ENCODE measurements at regions not wholly inside any gene's neighbourhood (a gene's known extent, or its start where the extent isn't known, plus 50 kb on each side); places are given as distances from the start of the nearest gene placed in this dataset.

DNA sequence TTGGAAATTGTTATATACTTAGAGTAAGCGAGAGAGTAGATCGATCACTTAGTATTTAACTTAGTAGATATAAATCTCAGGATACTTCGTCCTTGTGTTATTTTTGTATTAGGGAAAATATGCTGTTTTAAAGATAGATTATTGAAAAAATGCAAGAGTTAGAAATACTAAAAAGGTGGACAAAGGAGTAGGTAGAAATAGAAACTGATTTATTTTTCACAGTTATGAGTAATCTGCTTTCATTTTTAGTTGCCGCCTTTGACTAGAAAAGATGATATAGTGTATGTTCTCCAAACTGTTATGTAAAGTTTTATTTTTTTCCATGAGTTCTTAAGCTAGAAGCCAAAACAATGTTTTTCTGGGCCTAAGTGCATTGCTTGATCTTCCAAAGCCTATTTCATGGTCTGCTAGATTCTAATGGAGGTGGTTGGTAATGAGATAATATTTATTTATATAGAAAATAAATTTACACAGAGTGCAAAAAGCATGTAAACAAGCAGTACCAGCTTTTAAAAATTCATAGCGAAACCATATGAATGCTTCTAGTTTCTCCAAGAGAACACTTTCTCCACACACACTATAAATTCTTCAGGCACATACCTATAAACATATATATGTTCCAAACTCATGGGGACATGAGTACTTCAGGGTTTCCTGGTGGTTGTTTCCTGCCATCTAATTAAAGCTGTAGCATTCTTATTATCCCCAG lies 61.1 kb downstream of the DIPK2A start:
- no peak overlapping the region for H3K9ac ChIP-seq (ENCODE audit: low read length)
- TF ChIP-seq CTCF (IDR thresholded peaks at IDR 0.05; ENCODE audit: low read length): no peak
- no peak for TF ChIP-seq EZH2 (IDR thresholded peaks at IDR 0.05; ENCODE audit: borderline replicate concordance, low read length)

DNA sequence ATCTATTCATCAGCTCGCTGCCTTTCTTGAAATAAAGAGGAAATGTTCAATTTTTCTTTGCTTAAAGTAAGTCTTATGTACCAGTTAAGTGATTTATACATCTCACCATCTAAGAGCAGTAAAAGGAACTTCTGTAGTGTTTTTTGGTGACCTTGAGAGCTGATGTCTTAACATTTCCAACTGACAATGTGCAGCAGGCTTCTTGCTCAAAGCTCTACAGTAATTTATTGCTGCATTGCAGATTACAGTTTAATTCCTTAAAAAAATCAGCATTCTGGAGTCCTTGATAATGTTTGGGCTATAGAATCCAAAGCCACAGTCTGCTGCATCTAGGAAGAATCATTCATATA lies 61.6 kb downstream of the DIPK2A start:
- Histone ChIP-seq H3K4me2 (ENCODE audit: low read length) (no peak overlapping the region), H2AFZ (ENCODE audit: low read length) (no peak overlapping the region), H3F3A (ENCODE audit: insufficient read depth, low read length) (no peaks in the 10 kb centered on the region), H3K79me2 (ENCODE audit: insufficient read depth, low read length) (no peaks in the 10 kb centered on the region), H3K9ac (ENCODE audit: low read length) (no peak overlapping the region), H3K4me1 (ENCODE audit: insufficient read depth, low read length, severe bottlenecking) (peaks cover 4% of the 10 kb centered on the region), H4K20me1 (ENCODE audit: insufficient read depth, low read length) (no peaks in the 10 kb centered on the region), H3K27me3 (ENCODE audit: insufficient read depth, low read length) (no peaks in the 10 kb centered on the region; the same call in 1 of the 2 replicates), H3K4me3 (ENCODE audit: low read depth, low read length, poor library complexity, severe bottlenecking) (no peak overlapping the region), H3K36me3 (ENCODE audit: insufficient read depth, low read length) (no peaks in the 10 kb centered on the region), H3K9me2 (ENCODE audit: low read depth, low read length) (no peaks in the 10 kb centered on the region), H3K9me3 (ENCODE audit: low read length) (no peaks in the 10 kb centered on the region), H3K27ac (ENCODE audit: low read depth, low read length, poor library complexity, severe bottlenecking) (no peak overlapping the region)
- TF ChIP-seq CTCF (IDR thresholded peaks at IDR 0.05; ENCODE audit: low read length): no peak
- TF ChIP-seq EZH2 (IDR thresholded peaks at IDR 0.05; ENCODE audit: borderline replicate concordance, low read length): no peak

More for the DNA sequence above, 61.1 kb downstream of the DIPK2A start:
- no peak overlapping the region for H3K4me3 ChIP-seq (ENCODE audit: low read depth, low read length, poor library complexity, severe bottlenecking)
- no peak overlapping the region for H3K27ac ChIP-seq (ENCODE audit: low read depth, low read length, poor library complexity, severe bottlenecking)
- H2AFZ ChIP-seq (ENCODE audit: low read length): no peak overlapping the region
- H3K4me2 ChIP-seq (ENCODE audit: low read length): no peak overlapping the region
- no peaks in the 10 kb centered on the region for H4K20me1 ChIP-seq (ENCODE audit: insufficient read depth, low read length)
- H3K9me3 ChIP-seq (ENCODE audit: low read length): no peaks in the 10 kb centered on the region
- peaks cover 4% of the 10 kb centered on the region for H3K4me1 ChIP-seq (ENCODE audit: insufficient read depth, low read length, severe bottlenecking)
- no peaks in the 10 kb centered on the region; the same call in 1 of the 2 replicates for H3K27me3 ChIP-seq (ENCODE audit: insufficient read depth, low read length)
- H3K36me3 ChIP-seq (ENCODE audit: insufficient read depth, low read length): no peaks in the 10 kb centered on the region
- no peaks in the 10 kb centered on the region for H3K79me2 ChIP-seq (ENCODE audit: insufficient read depth, low read length)
- no peaks in the 10 kb centered on the region for H3K9me2 ChIP-seq (ENCODE audit: low read depth, low read length)
- no peaks in the 10 kb centered on the region for H3F3A ChIP-seq (ENCODE audit: insufficient read depth, low read length)

DNA sequence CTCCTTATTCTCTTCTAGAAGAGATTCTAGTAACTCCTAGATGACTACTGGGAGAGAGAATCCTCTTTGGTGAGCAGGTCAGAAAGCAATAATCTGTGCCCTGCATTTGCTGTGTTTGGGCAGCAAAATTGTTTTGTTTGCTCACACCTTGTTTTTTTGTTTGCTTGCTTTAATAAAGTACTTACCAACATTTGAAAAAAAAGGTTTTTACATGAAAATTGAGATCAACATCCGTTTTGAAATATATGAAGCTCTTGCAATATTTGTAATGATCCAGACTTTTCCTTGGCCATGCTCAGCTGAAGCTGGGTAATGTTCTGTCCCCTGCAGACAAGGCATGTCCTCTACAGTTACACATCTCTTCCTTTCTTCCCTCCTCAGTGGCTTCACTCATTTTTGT lies 62.2 kb downstream of the DIPK2A start:
- no peaks in the 10 kb centered on the region for H3K9me3 ChIP-seq (ENCODE audit: low read length)
- H3K9ac ChIP-seq (ENCODE audit: low read length): no peak overlapping the region
- no peak overlapping the region for H3K4me3 ChIP-seq (ENCODE audit: low read depth, low read length, poor library complexity, severe bottlenecking)
- no peak overlapping the region for H3K27ac ChIP-seq (ENCODE audit: low read depth, low read length, poor library complexity, severe bottlenecking)
- no peaks in the 10 kb centered on the region for H3K36me3 ChIP-seq (ENCODE audit: insufficient read depth, low read length)
- no peak for TF ChIP-seq CTCF (IDR thresholded peaks at IDR 0.05; ENCODE audit: low read length)
- TF ChIP-seq EZH2 (IDR thresholded peaks at IDR 0.05; ENCODE audit: borderline replicate concordance, low read length): no peak
- no peaks in the 10 kb centered on the region for H3K4me1 ChIP-seq (ENCODE audit: insufficient read depth, low read length, severe bottlenecking)
- no peaks in the 10 kb centered on the region; the same call in 1 of the 2 replicates for H3K27me3 ChIP-seq (ENCODE audit: insufficient read depth, low read length)
- H3K9me2 ChIP-seq (ENCODE audit: low read depth, low read length): no peaks in the 10 kb centered on the region
- no peaks in the 10 kb centered on the region for H4K20me1 ChIP-seq (ENCODE audit: insufficient read depth, low read length)
- no peaks in the 10 kb centered on the region for H3F3A ChIP-seq (ENCODE audit: insufficient read depth, low read length)
- H2AFZ ChIP-seq (ENCODE audit: low read length): no peak overlapping the region
- no peaks in the 10 kb centered on the region for H3K79me2 ChIP-seq (ENCODE audit: insufficient read depth, low read length)
- H3K4me2 ChIP-seq (ENCODE audit: low read length): no peak overlapping the region
